GM10248 (cell line): ENCODE measurements at regions not wholly inside any gene's neighbourhood (a gene's known extent, or its start where the extent isn't known, plus 50 kb on each side); places are given as distances from the start of the nearest gene placed in this dataset.
A peak's percentile ranks its signal among the peaks of the same experiment; 100 is the strongest.

Experiments
- CTCF ChIA-PET: fragments of 300-600 bp; sonication (Branson Sonifier 250); formaldehyde crosslinking; extraction: SDS; loops from one replicate; lab custom pipeline; 2021; ENCODE audit warnings: antibody characterized with exemption; lab: Yijun Ruan, JAX
- POLR2A ChIA-PET: fragments of 350-650 bp; sonication (Branson Sonifier 250); formaldehyde crosslinking; extraction: SDS; loops from one replicate; lab custom pipeline; 2020; ENCODE audit warnings: antibody characterized with exemption; lab: Yijun Ruan, JAX
- DNase-seq: peaks from one replicate; pipeline ENCODE4 v3.0.0; 2012; ENCODE audit errors: extremely low spot score
- CTCF ChIP-seq: IDR thresholded peaks from 2 replicates; pipeline ENCODE4 v1.5.1; 2012; ENCODE audit warnings: mild to moderate bottlenecking, low read depth; ENCODE audit errors: extremely low read depth, missing control alignments, control extremely low read depth

- ChIA-PET POLR2A (interaction anchor here (0.7 kb wide), 1 partner anchor 41 kb away, joined by 3 read pairs; no protein-coding TSS in a partner anchor), CTCF (interaction anchor here (0.7 to 5.4 kb wide), 17 partner anchors 10 to 1040 kb away, joined by 3 to 174 read pairs (median 5); no protein-coding TSS in a partner anchor)
- no peak for DNase-seq
- TF ChIP-seq CTCF: no peak
Observed at GRCh38 chr3:157573281-157573680, 70.1 kb upstream of the VEPH1 start.

DNA sequence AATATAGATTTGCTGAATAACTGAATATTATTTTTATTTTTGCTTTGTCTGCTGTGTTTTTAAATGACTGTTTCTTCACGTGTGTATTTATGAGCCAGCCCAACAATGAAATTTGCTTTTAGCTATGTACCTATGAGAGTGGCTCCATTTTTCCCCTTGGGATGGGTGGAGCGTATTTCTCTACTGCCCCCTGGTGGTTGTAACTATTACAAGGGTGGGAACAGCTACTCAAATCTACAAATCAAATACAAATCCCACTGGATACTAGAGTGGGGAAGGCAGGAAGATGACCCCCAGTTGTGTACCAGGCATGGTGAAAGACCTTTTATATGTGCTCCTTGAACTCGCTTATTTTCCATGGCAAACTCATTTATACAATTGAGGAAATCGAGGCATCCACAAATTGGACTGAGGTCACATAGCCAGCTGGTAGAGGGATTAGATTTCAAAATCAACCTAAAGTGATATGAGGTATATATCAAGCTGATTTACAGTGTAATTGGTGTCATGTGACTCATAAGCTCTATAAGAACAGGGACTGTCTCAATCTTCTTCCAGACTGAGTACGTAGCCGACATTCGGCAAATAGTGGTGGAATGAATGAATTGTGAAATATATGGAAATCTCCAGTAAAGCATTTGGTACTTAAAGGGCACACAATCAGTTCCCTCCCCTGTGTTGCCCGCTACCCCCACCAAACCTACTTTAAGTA lies 69.5 kb upstream of the VEPH1 start:
- POLR2A ChIA-PET: interaction anchor here (0.7 kb wide), 1 partner anchor 40 kb away, joined by 3 read pairs; no protein-coding TSS in a partner anchor
- peak; percentile 60 for TF ChIP-seq CTCF

DNA sequence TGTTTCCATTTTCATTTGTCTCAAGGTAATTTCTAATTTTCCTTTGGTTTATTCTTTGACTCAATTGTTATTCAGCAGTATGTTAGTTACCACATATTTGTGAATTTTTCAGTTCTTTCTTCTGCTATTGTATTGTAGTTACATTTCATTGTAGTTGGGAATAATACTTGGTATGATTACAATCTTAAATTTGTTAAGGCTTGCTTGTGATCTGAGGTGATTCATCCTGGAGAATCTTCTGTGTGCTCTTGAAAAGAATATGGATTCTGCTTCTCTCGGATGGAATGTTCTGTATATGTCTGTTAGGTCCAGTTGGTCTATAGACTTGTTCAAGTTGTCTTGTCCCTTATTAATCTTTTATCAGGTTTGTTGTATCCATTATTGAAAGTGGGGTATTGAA lies 63.4 kb upstream of the VEPH1 start:
- ChIA-PET CTCF (no interaction called here), POLR2A (no interaction called here)
- TF ChIP-seq CTCF: no peak
- DNase-seq: no peak

More for the DNA sequence above, 69.5 kb upstream of the VEPH1 start:
- CTCF ChIA-PET: interaction anchor here (0.7 to 5.4 kb wide), 20 partner anchors 10 to 1041 kb away, joined by 3 to 174 read pairs (median 3); no protein-coding TSS in a partner anchor
- DNase-seq: peak; percentile 48

DNA sequence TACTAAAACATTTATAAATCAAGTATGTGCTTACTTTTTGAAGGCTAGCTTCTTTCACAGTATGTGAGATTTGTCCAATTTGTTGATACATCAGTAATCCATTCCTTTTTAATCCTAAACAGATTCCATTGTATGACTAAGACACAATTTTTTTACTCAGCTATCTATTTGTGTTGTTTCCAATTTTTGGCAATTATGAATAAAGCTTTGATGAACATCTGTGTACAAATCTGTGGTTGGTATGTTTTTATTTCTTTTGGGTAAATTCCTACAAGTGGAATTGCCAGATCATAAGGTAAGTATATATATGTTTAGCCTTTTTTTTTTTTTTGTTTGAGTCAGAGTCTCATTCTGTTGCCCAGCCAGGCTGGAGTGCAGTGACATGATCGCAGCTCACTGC lies 56.2 kb upstream of the VEPH1 start:
- no peak for DNase-seq
- CTCF ChIA-PET: interaction anchor here (0.9 to 1.1 kb wide), 2 partner anchors 13 to 26 kb away, joined by 3 to 4 read pairs; no protein-coding TSS in a partner anchor
- no peak for TF ChIP-seq CTCF
- POLR2A ChIA-PET: no interaction called here
